Germinal center (tissue), 1 donor: ENCODE measurements at regions not wholly inside any gene's neighbourhood (a gene's known extent, or its start where the extent isn't known, plus 50 kb on each side); places are given as distances from the start of the nearest gene placed in this dataset.
"Not testable (repeated sequence)": the region's sequence is repeated elsewhere in the genome, so short reads cannot be mapped to it uniquely, and the experiment has no call there.

Source experiments
- DNase-seq: peaks from one replicate; pipeline ENCODE4 v3.0.0; 2012; ENCODE audit warnings: mixed read lengths, low spot score

GRCh38 chr13:73336773-73337172 is 278.0 kb downstream of the KLF5 start:
- no peak for DNase-seq

GRCh38 chr13:73335944-73336343 is 277.1 kb downstream of the KLF5 start:
- no peak for DNase-seq

- no peak for DNase-seq
Measured at GRCh38 chr13:73335210-73335609, 276.4 kb downstream of the KLF5 start.

GRCh38 chr13:73334445-73334844 is 275.6 kb downstream of the KLF5 start:
- no peak for DNase-seq

- no peak for DNase-seq
Measured at GRCh38 chr13:73331556-73331955, 272.8 kb downstream of the KLF5 start.

GRCh38 chr13:73329355-73329754 is 270.6 kb downstream of the KLF5 start:
- DNase-seq = no peak

GRCh38 chr13:73327579-73327978 is 268.8 kb downstream of the KLF5 start:
- DNase-seq = no peak

- no peak for DNase-seq
Measured at GRCh38 chr13:73325723-73326558, 267.1 kb downstream of the KLF5 start.

GRCh38 chr13:73324842-73325722 is 266.3 kb downstream of the KLF5 start:
- DNase-seq = no peak

GRCh38 chr13:73323615-73324014 is 264.8 kb downstream of the KLF5 start:
- no peak for DNase-seq

- DNase-seq = no peak
Measured at GRCh38 chr13:73321043-73321442, 262.2 kb downstream of the KLF5 start.

GRCh38 chr13:73317140-73317539 is 258.3 kb downstream of the KLF5 start:
- DNase-seq = no peak

GRCh38 chr13:73310366-73310765 is 251.6 kb downstream of the KLF5 start:
- DNase-seq = no peak

- DNase-seq = no peak
Measured at GRCh38 chr13:73307481-73307880, 248.7 kb downstream of the KLF5 start.

GRCh38 chr13:73306688-73307087 is 247.9 kb downstream of the KLF5 start:
- DNase-seq = no peak

- no peak for DNase-seq
Measured at GRCh38 chr13:73304442-73304841, 245.6 kb downstream of the KLF5 start.

GRCh38 chr13:73303851-73304250 is 245.0 kb downstream of the KLF5 start:
- DNase-seq = no peak

- not testable (repeated sequence) for DNase-seq
Measured at GRCh38 chr13:73301622-73302021, 242.8 kb downstream of the KLF5 start.

- DNase-seq = no peak
Measured at GRCh38 chr13:73300718-73301425, 242.1 kb downstream of the KLF5 start.

GRCh38 chr13:73299787-73300186 is 241.0 kb downstream of the KLF5 start:
- no peak for DNase-seq

GRCh38 chr13:73293913-73294523 is 235.2 kb downstream of the KLF5 start:
- no peak for DNase-seq

GRCh38 chr13:73292127-73292526 is 233.3 kb downstream of the KLF5 start:
- DNase-seq = no peak
